Uterus (tissue), 2 donors: ENCODE measurements at regions not wholly inside any gene's neighbourhood (a gene's known extent, or its start where the extent isn't known, plus 50 kb on each side); places are given as distances from the start of the nearest gene placed in this dataset.

Experiments used
- POLR2A ChIP-seq, 2 donors: fragments of 450-650 bp; IDR thresholded peaks; one replicate each; pipeline ENCODE4 v1.6.1; 2016; ENCODE audit warnings: antibody characterized with exemption in 2 of 2, mild to moderate bottlenecking in 1 of 2, moderate library complexity in 1 of 2
- TF ChIP-seq, protein P1 (sequence below), 4 experiments: fragments of 200-600 bp in 2 of 4; fragments of 450-650 bp in 2 of 4; sonication (generic) in 2 of 4; IDR thresholded peaks; one replicate each; pipeline ENCODE4 v1.5.1; 2016 to 2019; ENCODE audit warnings: antibody characterized with exemption in 4 of 4, mild to moderate bottlenecking in 2 of 4, moderate library complexity in 1 of 4

DNA sequence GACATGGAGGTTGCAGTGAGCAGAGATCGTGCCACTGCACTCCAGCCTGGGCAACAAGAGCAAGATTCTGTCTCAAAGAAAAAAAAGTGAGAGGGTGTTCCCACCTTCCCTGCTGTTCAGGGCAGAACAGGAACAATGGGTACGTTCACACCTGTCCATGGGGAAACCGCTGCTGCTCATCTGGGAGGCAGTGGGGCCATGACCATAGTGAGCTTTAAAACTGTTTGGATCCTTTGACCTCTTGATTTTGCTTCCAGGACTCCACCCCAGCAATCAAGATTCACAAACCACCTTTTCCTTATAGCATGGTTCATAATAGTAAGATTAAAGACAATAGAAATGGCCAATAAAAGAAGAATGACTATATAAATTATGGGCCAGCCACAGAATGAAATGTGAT lies 209.2 kb downstream of the ARL4C start:
- TF ChIP-seq, protein P1, sequence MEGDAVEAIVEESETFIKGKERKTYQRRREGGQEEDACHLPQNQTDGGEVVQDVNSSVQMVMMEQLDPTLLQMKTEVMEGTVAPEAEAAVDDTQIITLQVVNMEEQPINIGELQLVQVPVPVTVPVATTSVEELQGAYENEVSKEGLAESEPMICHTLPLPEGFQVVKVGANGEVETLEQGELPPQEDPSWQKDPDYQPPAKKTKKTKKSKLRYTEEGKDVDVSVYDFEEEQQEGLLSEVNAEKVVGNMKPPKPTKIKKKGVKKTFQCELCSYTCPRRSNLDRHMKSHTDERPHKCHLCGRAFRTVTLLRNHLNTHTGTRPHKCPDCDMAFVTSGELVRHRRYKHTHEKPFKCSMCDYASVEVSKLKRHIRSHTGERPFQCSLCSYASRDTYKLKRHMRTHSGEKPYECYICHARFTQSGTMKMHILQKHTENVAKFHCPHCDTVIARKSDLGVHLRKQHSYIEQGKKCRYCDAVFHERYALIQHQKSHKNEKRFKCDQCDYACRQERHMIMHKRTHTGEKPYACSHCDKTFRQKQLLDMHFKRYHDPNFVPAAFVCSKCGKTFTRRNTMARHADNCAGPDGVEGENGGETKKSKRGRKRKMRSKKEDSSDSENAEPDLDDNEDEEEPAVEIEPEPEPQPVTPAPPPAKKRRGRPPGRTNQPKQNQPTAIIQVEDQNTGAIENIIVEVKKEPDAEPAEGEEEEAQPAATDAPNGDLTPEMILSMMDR (IDR thresholded peaks at IDR 0.05) = no peak
- TF ChIP-seq POLR2A (IDR thresholded peaks at IDR 0.05) = no peak
